DMS153 treated with DMSO at 0.1 percent for 48 hours (cell line): ENCODE measurements at regions not wholly inside any gene's neighbourhood (a gene's known extent, or its start where the extent isn't known, plus 50 kb on each side); places are given as distances from the start of the nearest gene placed in this dataset.

Experiments
- DNase-seq: peaks from one replicate; lab custom pipeline; 2025; ENCODE audit not compliant: unreplicated experiment; lab: John Stamatoyannopoulos, UW

- no peak for DNase-seq
These were observed 56.0 kb upstream of the C14orf180 start for GRCh38 chr14:104523546-104523935.

DNA sequence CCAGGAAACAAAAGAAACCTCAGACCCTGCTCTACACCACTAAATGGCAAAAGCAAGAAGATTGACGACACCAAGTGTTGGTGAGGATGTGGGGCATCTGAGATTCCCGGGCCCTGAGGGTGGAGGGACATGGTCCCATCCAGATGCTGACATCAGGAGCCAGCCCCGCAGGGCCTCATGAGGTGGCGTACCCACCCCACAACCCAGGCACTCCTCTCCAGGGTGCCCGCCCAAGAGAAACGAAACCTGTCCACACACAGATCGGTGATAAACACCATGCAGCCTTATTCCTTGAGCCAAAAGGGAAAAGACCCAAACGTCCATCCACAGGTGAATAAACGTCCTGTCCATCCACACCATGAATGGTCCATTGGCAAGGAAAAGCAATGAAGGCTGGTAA lies 54.8 kb upstream of the C14orf180 start:
- DNase-seq = no peak

DNA sequence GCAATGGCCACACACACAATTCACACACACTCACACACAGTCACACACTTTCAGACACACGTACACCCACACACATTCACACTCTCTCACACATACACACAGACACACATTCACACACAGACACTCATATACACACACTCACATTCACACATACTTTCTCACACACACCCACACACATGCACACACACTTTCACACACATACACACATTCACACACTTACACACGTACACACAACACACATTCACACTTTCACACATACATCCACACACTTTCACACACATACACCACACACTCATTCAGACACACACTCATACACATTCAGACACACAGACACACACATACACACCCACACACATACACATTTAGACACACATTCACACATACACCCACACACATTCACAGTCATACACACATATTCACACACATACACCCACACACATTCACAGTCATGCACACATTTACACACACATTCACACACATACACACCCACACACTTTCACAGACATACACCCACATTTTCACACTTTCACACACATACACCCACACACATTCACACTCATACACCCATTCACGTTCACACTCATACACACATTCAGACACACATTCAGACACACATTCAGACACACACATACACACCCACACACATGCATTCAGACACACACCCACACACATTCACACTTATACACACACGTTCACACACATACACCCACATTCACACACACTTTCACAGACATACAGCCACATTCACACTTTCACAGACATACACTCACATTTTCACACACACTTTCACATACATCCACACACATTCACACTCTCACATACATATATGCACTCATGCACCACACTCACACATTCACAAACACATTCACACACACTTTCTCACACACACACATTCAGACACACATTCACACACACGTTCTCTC lies 52.6 kb upstream of the C14orf180 start:
- DNase-seq = no peak

DNA sequence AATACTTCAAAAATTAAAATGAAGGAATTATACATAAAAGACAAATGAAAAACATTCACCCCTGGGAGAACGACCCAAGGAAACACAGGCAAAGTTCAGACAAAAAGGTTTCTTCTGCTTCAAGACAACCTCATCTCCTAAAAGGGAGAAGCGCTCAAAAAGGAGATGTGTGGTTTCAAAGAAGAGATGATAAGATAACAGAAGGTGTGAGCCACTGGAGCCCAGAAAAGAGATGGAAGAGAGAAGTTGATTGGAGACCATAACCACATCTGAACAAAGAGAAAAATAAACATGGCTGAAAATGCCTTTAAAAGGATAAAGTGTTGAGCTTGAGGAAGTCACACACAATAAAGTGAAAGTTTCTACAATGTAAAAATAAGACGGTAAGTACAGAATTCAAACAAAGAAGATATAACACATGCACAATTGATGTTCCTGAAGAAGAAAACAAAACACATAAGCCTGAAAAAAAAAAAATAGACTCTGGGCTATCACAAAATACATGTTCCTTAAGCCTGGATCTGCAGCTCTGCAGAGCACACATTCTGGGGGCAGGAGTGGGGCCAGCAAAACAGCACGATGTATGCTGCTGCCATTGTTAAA lies 51.6 kb upstream of the C14orf180 start:
- no peak for DNase-seq

DNA sequence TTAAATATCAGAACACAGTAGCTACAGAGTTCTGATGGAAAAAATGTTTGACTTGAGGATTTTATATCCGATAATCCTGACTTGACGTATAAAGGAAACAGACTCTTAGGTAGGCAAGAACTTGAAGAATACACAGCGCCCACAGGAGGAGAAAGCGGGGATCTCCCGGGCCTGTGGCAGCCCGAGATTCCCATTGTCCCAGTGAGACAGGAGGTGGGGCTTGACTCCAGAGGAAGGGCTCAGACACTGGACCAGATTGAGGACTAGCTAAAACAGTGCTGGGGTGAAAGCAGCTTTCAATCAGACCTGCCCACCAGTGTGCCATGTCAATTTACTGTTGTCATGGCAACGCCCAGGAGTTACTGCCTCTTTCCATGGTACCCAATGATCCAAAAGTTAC lies 51.1 kb upstream of the C14orf180 start:
- DNase-seq = no peak
